DND-41 (cell line): ENCODE measurements at regions not wholly inside any gene's neighbourhood (a gene's known extent, or its start where the extent isn't known, plus 50 kb on each side); places are given as distances from the start of the nearest gene placed in this dataset.

Experiments
- ATAC-seq: fragments of 200-7000 bp; cut with Tn5 transposase; 3 replicates; pipeline ENCODE4 v1.9.1; 2021; ENCODE audit warnings: low read depth; ENCODE audit not compliant: insufficient read depth
- DNase-seq: peaks from one replicate; pipeline ENCODE4 v3.0.0-alpha.2; 2020
- H2AFZ ChIP-seq: 2 replicates; pipeline ENCODE4 v1.6.0; 2012; ENCODE audit warnings: low read depth, low read length
- H3K27ac ChIP-seq: 2 replicates; pipeline ENCODE4 v1.5.1; 2012; ENCODE audit warnings: low read length, inconsistent platforms
- H3K27me3 ChIP-seq: fragments of 200-600 bp; sonication (generic); 2 replicates; pipeline ENCODE4 v1.6.0; 2012; ENCODE audit warnings: low read length, mild to moderate bottlenecking, inconsistent platforms; ENCODE audit not compliant: insufficient read depth, poor library complexity
- H3K36me3 ChIP-seq: 2 replicates; pipeline ENCODE4 v1.5.1; 2012; ENCODE audit warnings: low read length, inconsistent platforms; ENCODE audit not compliant: insufficient read depth
- H3K4me1 ChIP-seq: 2 replicates; pipeline ENCODE4 v1.5.1; 2012; ENCODE audit warnings: mild to moderate bottlenecking, low read length; ENCODE audit not compliant: insufficient read depth
- H3K4me2 ChIP-seq: 2 replicates; pipeline ENCODE4 v1.6.0; 2012; ENCODE audit warnings: mild to moderate bottlenecking, moderate library complexity, low read length, inconsistent platforms; ENCODE audit not compliant: insufficient read depth
- H3K4me3 ChIP-seq, 2 experiments: fragments of 200-600 bp in 1 of 2; shearing (Covaris generic) in 1 of 2; 2 replicates each; pipeline ENCODE4 v1.5.1; 2012 to 2016; ENCODE audit warnings: inconsistent platforms in 2 of 2, low read length in 2 of 2, mild to moderate bottlenecking in 2 of 2, low read depth in 1 of 2, moderate library complexity in 1 of 2
- H3K79me2 ChIP-seq: 2 replicates; pipeline ENCODE4 v1.6.0; 2012; ENCODE audit warnings: low read length, inconsistent platforms; ENCODE audit not compliant: insufficient read depth
- H3K9ac ChIP-seq: 2 replicates; pipeline ENCODE4 v1.6.0; 2012; ENCODE audit warnings: low read depth, mild to moderate bottlenecking, inconsistent platforms, low read length, moderate library complexity
- H3K9me3 ChIP-seq: 2 replicates; pipeline ENCODE4 v1.5.1; 2012; ENCODE audit warnings: low read length, moderate library complexity, mild to moderate bottlenecking, inconsistent platforms; ENCODE audit not compliant: insufficient read depth, severe bottlenecking
- H4K20me1 ChIP-seq: 2 replicates; pipeline ENCODE4 v1.6.0; 2012; ENCODE audit warnings: low read length; ENCODE audit not compliant: insufficient read depth
- EZH2 ChIP-seq: IDR thresholded peaks from 3 replicates; pipeline ENCODE4 v1.6.1; 2012; ENCODE audit warnings: borderline replicate concordance, low read depth, mild to moderate bottlenecking, moderate library complexity, low read length, inconsistent platforms; ENCODE audit not compliant: severe bottlenecking
- TF ChIP-seq, protein P1 (sequence below): IDR thresholded peaks from 2 replicates; pipeline ENCODE4 v1.5.1; 2012; ENCODE audit warnings: borderline replicate concordance, low read length, moderate library complexity, mild to moderate bottlenecking; ENCODE audit not compliant: poor library complexity, severe bottlenecking; ENCODE audit errors: extremely low read depth

DNA sequence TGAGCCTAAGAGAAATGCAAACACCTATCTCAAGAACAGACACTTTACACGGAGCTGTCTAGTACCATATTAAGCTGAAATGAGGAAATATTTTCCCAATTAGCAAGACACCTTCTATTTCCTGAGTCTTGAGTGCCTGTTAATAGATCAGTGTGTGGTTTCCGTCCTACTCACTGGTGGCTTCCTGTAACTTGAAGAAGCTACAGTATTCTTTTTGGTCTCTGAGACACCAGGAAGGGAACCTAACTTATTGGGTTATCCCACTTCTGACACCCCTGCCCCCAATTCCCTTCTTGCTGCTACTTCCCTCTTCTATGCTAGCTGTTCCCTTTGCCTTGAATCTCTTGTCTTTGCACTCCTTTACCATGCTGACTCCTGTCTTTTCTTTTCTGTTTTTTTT, 92.7 kb downstream of the FDX1 start:
- Histone ChIP-seq H3K4me1 (no peaks in the 10 kb centered on the region), H2AFZ (no peak overlapping the region), H3K79me2 (no peaks in the 10 kb centered on the region), H4K20me1 (no peaks in the 10 kb centered on the region), H3K9me3 (peaks cover 6% of the 10 kb centered on the region), H3K27ac (no peak overlapping the region), H3K27me3 (no peaks in the 10 kb centered on the region), H3K4me2 (no peak overlapping the region), H3K36me3 (no peaks in the 10 kb centered on the region), H3K4me3 (no peak overlapping the region), H3K9ac (no peak overlapping the region)
- DNase-seq = no peak
- TF ChIP-seq EZH2 = no peak
- TF ChIP-seq, protein P1, sequence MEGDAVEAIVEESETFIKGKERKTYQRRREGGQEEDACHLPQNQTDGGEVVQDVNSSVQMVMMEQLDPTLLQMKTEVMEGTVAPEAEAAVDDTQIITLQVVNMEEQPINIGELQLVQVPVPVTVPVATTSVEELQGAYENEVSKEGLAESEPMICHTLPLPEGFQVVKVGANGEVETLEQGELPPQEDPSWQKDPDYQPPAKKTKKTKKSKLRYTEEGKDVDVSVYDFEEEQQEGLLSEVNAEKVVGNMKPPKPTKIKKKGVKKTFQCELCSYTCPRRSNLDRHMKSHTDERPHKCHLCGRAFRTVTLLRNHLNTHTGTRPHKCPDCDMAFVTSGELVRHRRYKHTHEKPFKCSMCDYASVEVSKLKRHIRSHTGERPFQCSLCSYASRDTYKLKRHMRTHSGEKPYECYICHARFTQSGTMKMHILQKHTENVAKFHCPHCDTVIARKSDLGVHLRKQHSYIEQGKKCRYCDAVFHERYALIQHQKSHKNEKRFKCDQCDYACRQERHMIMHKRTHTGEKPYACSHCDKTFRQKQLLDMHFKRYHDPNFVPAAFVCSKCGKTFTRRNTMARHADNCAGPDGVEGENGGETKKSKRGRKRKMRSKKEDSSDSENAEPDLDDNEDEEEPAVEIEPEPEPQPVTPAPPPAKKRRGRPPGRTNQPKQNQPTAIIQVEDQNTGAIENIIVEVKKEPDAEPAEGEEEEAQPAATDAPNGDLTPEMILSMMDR = no peak
- 0 out of 3 replicates have a peak, but pooled peaks have one; percentile 37 for ATAC-seq

DNA sequence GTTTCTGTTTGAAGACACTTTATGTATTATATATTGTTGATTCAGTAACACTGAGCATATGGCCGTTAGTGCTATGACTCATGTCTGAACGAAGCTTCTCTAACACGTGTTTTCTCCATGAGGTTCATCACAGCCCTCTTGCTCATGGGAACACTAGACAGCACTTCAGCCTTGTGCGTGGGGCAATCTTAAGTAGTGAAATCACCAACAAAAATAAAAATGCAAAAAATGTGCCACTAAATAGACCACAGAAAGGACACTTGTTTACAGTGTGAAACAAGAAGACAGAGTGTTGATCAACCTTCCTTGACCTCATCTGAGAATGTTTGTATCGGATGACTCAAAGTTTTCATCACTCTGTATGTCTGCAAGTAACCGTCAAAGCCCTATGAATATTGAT, 94.5 kb downstream of the FDX1 start:
- Histone ChIP-seq H3K4me3 (no peak overlapping the region), H3K36me3 (no peaks in the 10 kb centered on the region), H2AFZ (no peak overlapping the region), H3K9me3 (peaks cover 3% of the 10 kb centered on the region), H3K9ac (no peak overlapping the region), H4K20me1 (no peaks in the 10 kb centered on the region), H3K4me2 (no peak overlapping the region), H3K27ac (no peak overlapping the region), H3K27me3 (no peaks in the 10 kb centered on the region), H3K79me2 (no peaks in the 10 kb centered on the region), H3K4me1 (no peaks in the 10 kb centered on the region)
- DNase-seq = no peak
- no peak for TF ChIP-seq EZH2
- TF ChIP-seq, protein P1 = no peak
- no peak for ATAC-seq

DNA sequence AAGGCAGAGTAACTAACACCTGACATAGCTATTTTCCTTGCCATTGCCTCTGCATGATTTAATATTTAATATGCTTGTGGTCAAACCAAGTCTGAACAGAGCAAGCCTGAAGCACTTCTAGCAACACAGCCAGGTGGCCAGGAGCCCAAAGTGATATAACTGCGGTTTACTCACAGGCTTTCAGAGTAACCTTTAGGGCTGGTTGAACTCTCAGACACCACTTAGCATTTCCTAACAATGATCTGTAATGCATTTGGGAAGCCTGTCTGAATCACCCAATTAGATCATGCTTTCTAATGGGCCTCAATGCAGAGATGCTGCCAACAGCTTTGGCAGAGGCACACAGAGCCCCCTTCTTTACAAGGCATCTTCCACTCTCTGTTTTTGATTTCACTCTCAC, 96.1 kb downstream of the FDX1 start:
- Histone ChIP-seq H3K4me1 (no peaks in the 10 kb centered on the region), H3K4me3 (no peak overlapping the region), H3K9me3 (peaks cover 3% of the 10 kb centered on the region), H3K4me2 (no peak overlapping the region), H3K9ac (no peak overlapping the region), H3K27ac (no peak overlapping the region), H3K79me2 (no peaks in the 10 kb centered on the region), H3K27me3 (no peaks in the 10 kb centered on the region), H2AFZ (no peak overlapping the region), H3K36me3 (no peaks in the 10 kb centered on the region), H4K20me1 (no peaks in the 10 kb centered on the region)
- no peak for TF ChIP-seq EZH2
- TF ChIP-seq, protein P1 = no peak
- DNase-seq (no peak), ATAC-seq (no peak)

DNA sequence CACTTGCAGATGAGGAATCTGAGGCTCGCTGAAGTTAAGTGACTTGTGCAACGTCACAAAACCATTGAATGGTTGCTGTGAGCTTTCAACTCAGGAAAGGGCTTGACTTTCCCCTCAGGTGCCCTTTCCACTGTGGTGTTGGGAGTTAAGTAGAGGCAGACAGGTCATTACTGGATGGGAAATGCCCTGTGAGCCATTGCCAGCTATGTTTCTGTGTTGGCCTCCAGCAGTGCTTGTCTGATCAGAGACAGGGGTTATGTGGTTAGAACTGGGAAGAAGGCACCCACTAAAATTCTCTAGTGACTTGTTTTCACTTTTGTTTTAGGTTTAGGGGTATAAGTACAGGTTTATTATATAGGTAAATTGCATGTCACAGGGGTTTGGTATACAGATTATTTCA, 96.6 kb downstream of the FDX1 start:
- Histone ChIP-seq H2AFZ (no peak overlapping the region), H3K27ac (no peak overlapping the region), H3K27me3 (no peaks in the 10 kb centered on the region), H4K20me1 (no peaks in the 10 kb centered on the region), H3K9ac (no peak overlapping the region), H3K4me3 (no peak overlapping the region), H3K79me2 (no peaks in the 10 kb centered on the region), H3K36me3 (no peaks in the 10 kb centered on the region), H3K4me1 (no peaks in the 10 kb centered on the region), H3K9me3 (peaks cover 3% of the 10 kb centered on the region), H3K4me2 (no peak overlapping the region)
- TF ChIP-seq EZH2 = no peak
- TF ChIP-seq, protein P1 = no peak
- ATAC-seq = no peak
- no peak for DNase-seq
